Brain microvascular endothelial cell (primary cell): ENCODE measurements at regions not wholly inside any gene's neighbourhood (a gene's known extent, or its start where the extent isn't known, plus 50 kb on each side); places are given as distances from the start of the nearest gene placed in this dataset.

ENCODE experiments used
- DNase-seq: peaks from one replicate; pipeline ENCODE4 v3.0.0-alpha.2; 2020
- H3K27ac ChIP-seq: fragments of 250-450 bp; sonication (Bioruptor Pico); 2 replicates; pipeline ENCODE4 v1.5.1; 2020; ENCODE audit warnings: mild to moderate bottlenecking, moderate library complexity
- H3K27me3 ChIP-seq: fragments of 250-450 bp; sonication (Bioruptor Pico); replicated peaks from 2 replicates; pipeline ENCODE4 v1.5.1; 2020; ENCODE audit warnings: mild to moderate bottlenecking
- H3K36me3 ChIP-seq: fragments of 250-450 bp; sonication (Bioruptor Pico); replicated peaks from 2 replicates; pipeline ENCODE4 v1.5.1; 2020; ENCODE audit warnings: mild to moderate bottlenecking
- H3K4me3 ChIP-seq: 2 replicates; pipeline ENCODE4 v1.5.1; 2011; ENCODE audit warnings: low read depth, mild to moderate bottlenecking, control low read depth, low read length, moderate library complexity
- in situ Hi-C: cut with HindIII; loops from 2 replicates; pipeline ENCODE4 v1.10.0; 2017; ENCODE audit warnings: low sequenced_read_pairs, low pct_ligation_motif_present
- TF ChIP-seq, protein P1 (sequence below): IDR thresholded peaks from 2 replicates; pipeline ENCODE4 v1.5.1; 2011; ENCODE audit warnings: low read depth, mild to moderate bottlenecking, moderate library complexity, low read length, control low read depth, inconsistent platforms; ENCODE audit errors: missing control alignments

DNA sequence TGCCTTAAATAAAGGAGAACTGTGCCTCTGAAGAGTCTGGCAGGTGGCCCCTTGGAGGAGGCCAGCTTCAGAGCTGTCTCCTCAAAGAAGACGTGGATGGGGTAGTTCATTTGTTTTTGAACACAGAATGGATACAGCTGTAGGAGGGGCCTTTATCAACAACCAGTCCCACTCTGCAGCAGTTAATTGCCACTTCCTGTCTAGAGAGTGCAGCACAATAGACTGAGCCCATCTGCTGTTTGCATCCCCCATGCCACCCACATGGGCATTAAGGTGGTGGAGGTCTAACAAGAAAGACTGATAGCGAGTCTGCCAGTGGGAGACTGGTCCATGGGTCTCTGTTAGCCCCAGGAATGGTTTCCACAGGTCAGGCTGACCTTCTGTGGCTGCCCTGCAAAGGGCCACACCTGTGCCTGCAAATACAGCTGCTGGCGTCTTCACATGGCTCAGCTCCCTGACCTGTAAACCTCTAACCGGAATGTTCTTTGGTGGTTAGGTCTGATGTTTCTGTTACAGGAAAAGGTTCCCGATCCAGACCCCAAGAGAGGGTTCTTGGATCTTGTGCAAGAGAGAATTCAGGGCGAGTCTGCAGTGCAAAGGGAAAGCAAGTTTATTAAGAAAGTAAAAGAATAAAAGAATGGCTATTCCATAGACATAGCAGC, 153.3 kb upstream of the ITGA6 start:
- Histone ChIP-seq H3K4me3 (no peak overlapping the region), H3K27ac (no peak overlapping the region), H3K36me3 (no peaks in the 10 kb centered on the region), H3K27me3 (no peaks in the 10 kb centered on the region)
- TF ChIP-seq, protein P1, sequence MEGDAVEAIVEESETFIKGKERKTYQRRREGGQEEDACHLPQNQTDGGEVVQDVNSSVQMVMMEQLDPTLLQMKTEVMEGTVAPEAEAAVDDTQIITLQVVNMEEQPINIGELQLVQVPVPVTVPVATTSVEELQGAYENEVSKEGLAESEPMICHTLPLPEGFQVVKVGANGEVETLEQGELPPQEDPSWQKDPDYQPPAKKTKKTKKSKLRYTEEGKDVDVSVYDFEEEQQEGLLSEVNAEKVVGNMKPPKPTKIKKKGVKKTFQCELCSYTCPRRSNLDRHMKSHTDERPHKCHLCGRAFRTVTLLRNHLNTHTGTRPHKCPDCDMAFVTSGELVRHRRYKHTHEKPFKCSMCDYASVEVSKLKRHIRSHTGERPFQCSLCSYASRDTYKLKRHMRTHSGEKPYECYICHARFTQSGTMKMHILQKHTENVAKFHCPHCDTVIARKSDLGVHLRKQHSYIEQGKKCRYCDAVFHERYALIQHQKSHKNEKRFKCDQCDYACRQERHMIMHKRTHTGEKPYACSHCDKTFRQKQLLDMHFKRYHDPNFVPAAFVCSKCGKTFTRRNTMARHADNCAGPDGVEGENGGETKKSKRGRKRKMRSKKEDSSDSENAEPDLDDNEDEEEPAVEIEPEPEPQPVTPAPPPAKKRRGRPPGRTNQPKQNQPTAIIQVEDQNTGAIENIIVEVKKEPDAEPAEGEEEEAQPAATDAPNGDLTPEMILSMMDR = no peak
- in situ Hi-C loops = no loop called here
- no peak for DNase-seq

DNA sequence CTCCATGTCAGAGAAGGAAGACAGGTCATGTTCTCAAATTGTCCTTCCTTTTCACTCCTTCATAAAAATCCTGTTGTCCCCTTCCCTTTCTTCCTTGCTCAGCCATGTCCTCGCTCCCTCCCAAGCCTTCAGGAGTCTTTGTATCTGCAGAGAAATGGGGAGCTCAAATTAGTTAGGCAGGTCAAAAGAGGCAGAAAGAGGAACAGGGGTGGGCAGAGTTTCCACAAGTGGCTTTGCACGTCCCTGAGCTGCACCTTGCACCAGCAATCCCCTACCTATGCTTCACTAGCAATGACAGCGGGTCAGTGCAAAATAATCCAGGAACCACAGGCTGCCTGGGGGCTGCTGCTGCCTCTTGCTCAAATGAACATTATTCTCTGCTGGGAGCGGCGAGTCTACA, 152.1 kb upstream of the ITGA6 start:
- H3K27me3 ChIP-seq = no peaks in the 10 kb centered on the region
- H3K27ac ChIP-seq = no peak overlapping the region
- no peak overlapping the region for H3K4me3 ChIP-seq
- in situ Hi-C loops = no loop called here
- TF ChIP-seq, protein P1 = no peak
- H3K36me3 ChIP-seq = no peaks in the 10 kb centered on the region
- DNase-seq = no peak

DNA sequence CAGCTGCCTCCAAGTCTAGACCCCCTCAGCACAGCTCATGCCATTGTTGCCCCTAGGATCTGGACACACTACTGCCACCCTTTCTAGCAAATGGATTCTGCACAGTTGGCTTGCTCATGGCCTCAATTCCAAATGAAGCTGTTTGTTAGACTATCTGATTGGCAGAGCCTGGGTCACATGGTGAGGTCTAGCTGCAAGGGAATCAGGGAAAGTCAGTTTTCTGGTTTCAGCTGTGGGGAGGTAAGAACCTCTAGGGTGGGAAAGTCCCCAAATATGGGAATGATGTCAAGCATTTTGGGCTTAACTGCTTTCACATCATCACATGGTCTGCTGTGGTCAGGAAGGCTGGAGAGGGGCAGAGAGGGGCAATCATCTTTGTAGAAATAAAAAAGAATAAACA, 150.4 kb upstream of the ITGA6 start:
- in situ Hi-C loops = no loop called here
- TF ChIP-seq, protein P1 = no peak
- Histone ChIP-seq H3K27me3 (no peaks in the 10 kb centered on the region), H3K27ac (no peak overlapping the region), H3K4me3 (no peak overlapping the region), H3K36me3 (no peaks in the 10 kb centered on the region)
- DNase-seq = no peak

DNA sequence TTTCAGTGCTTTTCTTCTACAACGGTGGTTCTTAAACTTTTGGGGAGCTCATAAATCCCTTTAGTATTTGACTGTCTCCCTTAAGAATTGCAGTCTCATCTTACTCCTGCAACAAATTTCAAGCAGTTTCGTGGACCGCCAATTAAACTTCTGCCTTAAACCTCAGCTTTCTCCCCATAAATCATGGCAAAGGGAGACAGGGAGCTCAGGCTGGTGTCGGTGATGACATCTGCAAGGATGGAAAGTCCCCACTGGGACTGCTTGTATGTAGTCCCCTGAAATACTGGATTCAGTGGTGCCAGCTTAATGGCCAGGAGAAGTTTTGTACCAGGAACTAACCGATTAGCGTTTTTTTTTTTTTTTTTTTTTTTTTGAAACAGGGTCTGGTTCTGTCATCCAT, 148.7 kb upstream of the ITGA6 start:
- H3K36me3 ChIP-seq = no peaks in the 10 kb centered on the region
- TF ChIP-seq, protein P1 = no peak
- in situ Hi-C loops = no loop called here
- no peak for DNase-seq
- H3K27me3 ChIP-seq = no peaks in the 10 kb centered on the region
- H3K4me3 ChIP-seq = no peak overlapping the region
- no peak overlapping the region for H3K27ac ChIP-seq

DNA sequence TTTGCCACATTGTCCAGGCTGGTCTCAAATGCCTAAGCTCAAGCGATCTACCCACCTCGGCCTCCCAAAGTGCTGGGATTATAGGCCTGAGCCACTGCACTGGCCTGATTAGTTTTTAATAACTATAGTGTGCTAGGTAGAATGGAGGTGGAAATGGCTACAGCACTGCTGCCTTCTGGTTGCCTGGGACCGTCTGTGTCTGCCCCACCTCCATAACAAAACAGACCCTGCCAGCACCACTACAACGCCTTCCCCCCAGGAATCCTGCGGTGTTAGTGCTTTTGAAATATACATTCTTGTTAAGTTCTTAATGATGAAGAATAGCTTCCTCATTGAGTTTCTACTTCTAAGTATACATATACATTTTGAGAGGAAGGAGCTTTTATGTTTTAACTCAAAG, 148.2 kb upstream of the ITGA6 start:
- in situ Hi-C loops = no loop called here
- H3K36me3 ChIP-seq = no peaks in the 10 kb centered on the region
- TF ChIP-seq, protein P1 = no peak
- no peak overlapping the region for H3K4me3 ChIP-seq
- no peak overlapping the region for H3K27ac ChIP-seq
- DNase-seq = no peak
- no peaks in the 10 kb centered on the region for H3K27me3 ChIP-seq

DNA sequence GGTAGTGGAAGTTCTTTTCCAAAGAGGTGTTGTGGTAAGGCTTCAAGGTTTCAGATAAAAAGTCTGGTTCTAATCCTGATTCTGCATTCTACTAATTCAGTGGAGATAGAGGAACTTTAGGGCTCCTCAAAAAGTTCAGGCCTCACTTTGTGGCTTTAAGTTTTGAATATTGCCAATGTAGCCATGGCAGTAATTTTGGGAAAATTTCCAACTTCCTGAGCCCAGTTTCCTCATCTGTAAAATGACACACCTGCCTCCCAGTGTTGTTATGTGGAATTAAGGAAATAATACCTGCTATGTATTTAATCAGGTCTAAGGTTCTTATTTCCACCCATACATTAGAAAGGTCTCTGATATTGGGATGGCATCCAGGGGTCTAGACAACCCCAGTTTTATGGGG, 147.6 kb upstream of the ITGA6 start:
- H3K27ac ChIP-seq = no peak overlapping the region
- no peaks in the 10 kb centered on the region for H3K27me3 ChIP-seq
- no peak for DNase-seq
- in situ Hi-C loops = no loop called here
- TF ChIP-seq, protein P1 = no peak
- H3K4me3 ChIP-seq = no peak overlapping the region
- H3K36me3 ChIP-seq = no peaks in the 10 kb centered on the region
